K562 (cell line): ENCODE measurements at regions not wholly inside any gene's neighbourhood (a gene's known extent, or its start where the extent isn't known, plus 50 kb on each side); places are given as distances from the start of the nearest gene placed in this dataset.
A peak's percentile ranks its signal among the peaks of the same experiment; 100 is the strongest.

Experiments used
- ATF2 ChIP-seq: sonication (generic); formaldehyde crosslinking; IDR thresholded peaks from 2 replicates; pipeline ENCODE4 v1.8.1; 2022; ENCODE audit warnings: missing genetic modification reagents
- CEBPB ChIP-seq: fragments of 450-650 bp; IDR thresholded peaks from 2 replicates; pipeline ENCODE4 v1.6.1; 2016; ENCODE audit warnings: missing genetic modification characterization, missing compliant biosample characterization
- CREB5 ChIP-seq: fragments of 250-450 bp; sonication (Bioruptor Pico); IDR thresholded peaks from 2 replicates; pipeline ENCODE4 v1.5.0; 2020; ENCODE audit warnings: mild to moderate bottlenecking
- DACH1 ChIP-seq: fragments of 450-650 bp; IDR thresholded peaks from 2 replicates; pipeline ENCODE4 v1.6.1; 2018; ENCODE audit not compliant: partially characterized antibody
- ERF ChIP-seq: fragments of 450-650 bp; formaldehyde crosslinking; IDR thresholded peaks from 2 replicates; pipeline ENCODE4 v1.4.0; 2020; ENCODE audit warnings: mild to moderate bottlenecking, mixed read lengths
- GTF3C2 ChIP-seq: IDR thresholded peaks from 3 replicates; pipeline ENCODE4 v1.6.1; 2011; ENCODE audit warnings: borderline replicate concordance, mild to moderate bottlenecking, moderate library complexity; ENCODE audit not compliant: insufficient read length; ENCODE audit errors: extremely low read depth
- ILF3 ChIP-seq: fragments of 450-650 bp; IDR thresholded peaks from 2 replicates; pipeline ENCODE4 v1.6.1; 2018; ENCODE audit warnings: antibody characterized with exemption, mild to moderate bottlenecking, moderate library complexity, borderline replicate concordance
- KDM4B ChIP-seq, 2 experiments: fragments of 450-650 bp in 1 of 2; sonication (generic) in 1 of 2; IDR thresholded peaks; 2 replicates each; pipeline ENCODE4 v1.6.1; 2016 to 2017; ENCODE audit warnings: borderline replicate concordance in 2 of 2, antibody characterized with exemption in 1 of 2, low read depth in 1 of 2, mild to moderate bottlenecking in 1 of 2
- MECOM ChIP-seq: fragments of 250-450 bp; sonication (Bioruptor Pico); IDR thresholded peaks from 2 replicates; pipeline ENCODE4 v1.8.0; 2022; ENCODE audit warnings: inconsistent platforms
- MIER1 ChIP-seq: fragments of 450-650 bp; IDR thresholded peaks from 2 replicates; pipeline ENCODE4 v1.6.1; 2016; ENCODE audit warnings: antibody characterized with exemption, mild to moderate bottlenecking, low read depth
- MYBL2 ChIP-seq, 2 experiments: fragments of 450-650 bp in 1 of 2; sonication (generic) in 1 of 2; formaldehyde crosslinking in 1 of 2; IDR thresholded peaks; 2 replicates each; pipeline versions ENCODE4 v1.6.1 to v1.8.1; 2017 to 2022; ENCODE audit warnings: borderline replicate concordance in 1 of 2, inconsistent platforms in 1 of 2, low read depth in 1 of 2, mild to moderate bottlenecking in 1 of 2, missing genetic modification reagents in 1 of 2, moderate library complexity in 1 of 2
- SFPQ ChIP-seq: fragments of 200-400 bp; formaldehyde crosslinking; IDR thresholded peaks from 2 replicates; pipeline ENCODE4 v1.6.1; 2017; ENCODE audit warnings: mild to moderate bottlenecking, low read depth, low read length, moderate library complexity
- SREBF1 ChIP-seq: fragments of 150-350 bp; IDR thresholded peaks from 2 replicates; pipeline ENCODE4 v1.6.1; 2014; ENCODE audit warnings: antibody characterized with exemption, low read depth, low read length, borderline replicate concordance
- TRIM28 ChIP-seq: fragments of 450-650 bp; IDR thresholded peaks from 2 replicates; pipeline ENCODE4 v1.6.1; 2017
- ZNF253 ChIP-seq: fragments of 250-450 bp; sonication (Bioruptor Pico); conservative IDR thresholded peaks from 2 replicates; pipeline ENCODE4 v1.6.1; 2021; ENCODE audit warnings: mild to moderate bottlenecking
- ZNF384 ChIP-seq: IDR thresholded peaks from 2 replicates; pipeline ENCODE4 v1.6.1; 2012; ENCODE audit warnings: low read depth, low read length, improper control_type of control experiment
- ZNF696 ChIP-seq: fragments of 250-450 bp; sonication (Bioruptor Pico); conservative IDR thresholded peaks from 2 replicates; pipeline ENCODE4 v1.4.0; 2020; ENCODE audit warnings: mild to moderate bottlenecking, moderate library complexity

GRCh38 chr6:146886587-146887446, 288.0 kb downstream of the ADGB start (continued):
- no peak for TF ChIP-seq GTF3C2
- TF ChIP-seq DACH1: peak; percentile 62
- peak; percentile 78; the same call in 1 of the 2 replicates for TF ChIP-seq ILF3
- TF ChIP-seq TRIM28: no peak
- TF ChIP-seq ERF (CRISPR knock-in tag): peak; percentile 92
- TF ChIP-seq SFPQ: no peak
- TF ChIP-seq MECOM: 0 out of 2 replicates have a peak, but pooled peaks have one; percentile 35
- no peak for TF ChIP-seq ATF2 (CRISPR knock-in tag)
- no peak; the same call in 1 of the 2 replicates for TF ChIP-seq ZNF253 (CRISPR knock-in tag)
- no peak for TF ChIP-seq SREBF1
- no peak for TF ChIP-seq ZNF384
- no peak for TF ChIP-seq MYBL2 (IDR thresholded peaks at IDR 0.05; ENCODE audit: low read depth)
- no peak for TF ChIP-seq MYBL2 (CRISPR knock-in tag; IDR thresholded peaks at IDR 0.05; ENCODE audit: borderline replicate concordance)
- 0 out of 4 replicates have a peak, but pooled peaks of 1 of the 2 experiments have one; percentile 13 for TF ChIP-seq KDM4B (IDR thresholded peaks at IDR 0.05; ENCODE audit: borderline replicate concordance in 2 of 2, low read depth in 1 of 2)
- TF ChIP-seq CREB5 (CRISPR knock-in tag): peak; percentile 91
- no peak for TF ChIP-seq MIER1
- peak; percentile 82 for TF ChIP-seq ZNF696 (CRISPR knock-in tag)
- peak; percentile 91 for TF ChIP-seq CEBPB (tag)
